GM21390 (cell line): ENCODE measurements at regions not wholly inside any gene's neighbourhood (a gene's known extent, or its start where the extent isn't known, plus 50 kb on each side); places are given as distances from the start of the nearest gene placed in this dataset.
A peak's percentile ranks its signal among the peaks of the same experiment; 100 is the strongest.
"Not testable (repeated sequence)": the region's sequence is repeated elsewhere in the genome, so short reads cannot be mapped to it uniquely, and the experiment has no call there.

Experiments used
- ATAC-seq: cut with Tn5 transposase; IDR thresholded peaks from one replicate; pipeline ENCODE4 v1.9.1; 2021; ENCODE audit not compliant: unreplicated experiment

- ATAC-seq = no peak
Observed at GRCh38 chr1:187498028-187498427, 669.3 kb downstream of the PLA2G4A start.

GRCh38 chr1:187504779-187505178 lies 676.0 kb downstream of the PLA2G4A start:
- ATAC-seq = no peak

GRCh38 chr1:187509091-187509490 lies 680.3 kb downstream of the PLA2G4A start:
- ATAC-seq = no peak

- ATAC-seq = no peak
Observed at GRCh38 chr1:187513190-187513589, 684.4 kb downstream of the PLA2G4A start.

- ATAC-seq = no peak
Observed at GRCh38 chr1:187514110-187514509, 685.4 kb downstream of the PLA2G4A start.

- ATAC-seq = no peak
Observed at GRCh38 chr1:187516874-187517273, 688.1 kb downstream of the PLA2G4A start.

- ATAC-seq = no peak
Observed at GRCh38 chr1:187517546-187517945, 688.8 kb downstream of the PLA2G4A start.

GRCh38 chr1:187527346-187527745 lies 698.6 kb downstream of the PLA2G4A start:
- ATAC-seq = no peak

- no peak for ATAC-seq
Observed at GRCh38 chr1:187537936-187538335, 709.2 kb downstream of the PLA2G4A start.

GRCh38 chr1:187549540-187549939 lies 720.8 kb downstream of the PLA2G4A start:
- ATAC-seq = no peak

- no peak for ATAC-seq
Observed at GRCh38 chr1:187551061-187551460, 722.3 kb downstream of the PLA2G4A start.

- no peak for ATAC-seq
Observed at GRCh38 chr1:187563191-187563590, 734.4 kb downstream of the PLA2G4A start.

GRCh38 chr1:187566354-187566753 lies 737.6 kb downstream of the PLA2G4A start:
- no peak for ATAC-seq

GRCh38 chr1:187568067-187568466 lies 739.3 kb downstream of the PLA2G4A start:
- ATAC-seq = no peak

- ATAC-seq = no peak
Observed at GRCh38 chr1:187570166-187570565, 741.4 kb downstream of the PLA2G4A start.

- ATAC-seq = no peak
Observed at GRCh38 chr1:187577610-187578009, 748.9 kb downstream of the PLA2G4A start.

GRCh38 chr1:187588917-187589316 lies 760.2 kb downstream of the PLA2G4A start:
- no peak for ATAC-seq

- ATAC-seq = no peak
Observed at GRCh38 chr1:187605736-187606135, 777.0 kb downstream of the PLA2G4A start.

GRCh38 chr1:187615853-187616735 lies 787.3 kb downstream of the PLA2G4A start:
- ATAC-seq = not testable (repeated sequence)

GRCh38 chr1:187616830-187617229 lies 788.1 kb downstream of the PLA2G4A start:
- not testable (repeated sequence) for ATAC-seq

- ATAC-seq = no peak
Observed at GRCh38 chr1:187617776-187618175, 789.0 kb downstream of the PLA2G4A start.

- no peak for ATAC-seq
Observed at GRCh38 chr1:187619175-187619574, 790.4 kb downstream of the PLA2G4A start.

GRCh38 chr1:187621951-187622350 lies 793.2 kb downstream of the PLA2G4A start:
- ATAC-seq = peak; percentile 45
